ENCODE measurements at regions not wholly inside any gene's neighbourhood (a gene's known extent, or its start where the extent isn't known, plus 50 kb on each side); places are given as distances from the start of the nearest gene placed in this dataset.
"Not testable (repeated sequence)": the region's sequence is repeated elsewhere in the genome, so short reads cannot be mapped to it uniquely, and the experiment has no call there.

- no peak for DNase-seq (ENCODE audit: low spot score)
Observed at GRCh38 chr18:30163573-30163972, 879.0 kb downstream of the DSC3 start.

GRCh38 chr18:30160124-30160523, 882.4 kb downstream of the DSC3 start:
- DNase-seq (ENCODE audit: low spot score), result no peak

GRCh38 chr18:30150586-30151250, 891.8 kb downstream of the DSC3 start:
- no peak for DNase-seq (ENCODE audit: low spot score)

- no peak for DNase-seq (ENCODE audit: low spot score)
Observed at GRCh38 chr18:30149585-30149984, 893.0 kb downstream of the DSC3 start.

GRCh38 chr18:30142870-30143269, 899.7 kb downstream of the DSC3 start:
- DNase-seq (ENCODE audit: low spot score), result no peak

GRCh38 chr18:30142248-30142647, 900.3 kb downstream of the DSC3 start:
- no peak for DNase-seq (ENCODE audit: low spot score)

GRCh38 chr18:30141506-30141905, 901.0 kb downstream of the DSC3 start:
- DNase-seq (ENCODE audit: low spot score), result not testable (repeated sequence)

- DNase-seq (ENCODE audit: low spot score), result no peak
Observed at GRCh38 chr18:30139631-30140287, 902.8 kb downstream of the DSC3 start.

GRCh38 chr18:30135938-30136337, 906.6 kb downstream of the DSC3 start:
- no peak for DNase-seq (ENCODE audit: low spot score)

- DNase-seq (ENCODE audit: low spot score), result no peak
Observed at GRCh38 chr18:30134020-30134419, 908.5 kb downstream of the DSC3 start.

- no peak for DNase-seq (ENCODE audit: low spot score)
Observed at GRCh38 chr18:30132959-30133358, 909.6 kb downstream of the DSC3 start.

- no peak for DNase-seq (ENCODE audit: low spot score)
Observed at GRCh38 chr18:30121397-30121796, 921.1 kb downstream of the DSC3 start.

GRCh38 chr18:30113454-30113853, 929.1 kb downstream of the DSC3 start:
- DNase-seq (ENCODE audit: low spot score), result no peak

GRCh38 chr18:30106356-30106755, 936.2 kb downstream of the DSC3 start:
- DNase-seq (ENCODE audit: low spot score), result no peak

GRCh38 chr18:30103881-30104280, 938.7 kb downstream of the DSC3 start:
- no peak for DNase-seq (ENCODE audit: low spot score)

GRCh38 chr18:30096796-30097195, 945.7 kb downstream of the DSC3 start:
- DNase-seq (ENCODE audit: low spot score), result no peak

- no peak for DNase-seq (ENCODE audit: low spot score)
Observed at GRCh38 chr18:30094556-30094955, 948.0 kb downstream of the DSC3 start.

- no peak for DNase-seq (ENCODE audit: low spot score)
Observed at GRCh38 chr18:30093376-30093775, 949.2 kb downstream of the DSC3 start.

GRCh38 chr18:30088238-30089015, 954.1 kb downstream of the DSC3 start:
- no peak for DNase-seq (ENCODE audit: low spot score)

- DNase-seq (ENCODE audit: low spot score), result no peak
Observed at GRCh38 chr18:30086351-30086750, 956.2 kb downstream of the DSC3 start.

GRCh38 chr18:30081122-30081521, 961.4 kb downstream of the DSC3 start:
- no peak for DNase-seq (ENCODE audit: low spot score)

- DNase-seq (ENCODE audit: low spot score), result no peak
Observed at GRCh38 chr18:30072609-30073385, 969.7 kb downstream of the DSC3 start.
